ENCODE measurements at regions not wholly inside any gene's neighbourhood (a gene's known extent, or its start where the extent isn't known, plus 50 kb on each side); places are given as distances from the start of the nearest gene placed in this dataset.

- no peak for TF ChIP-seq POLR2A (IDR thresholded peaks at IDR 0.05)
- TF ChIP-seq CTCF (IDR thresholded peaks at IDR 0.05) = no peak
- TF ChIP-seq POLR2AphosphoS5 (IDR thresholded peaks at IDR 0.05) = no peak
Measured at GRCh38 chr5:2586016-2586715, 165.3 kb downstream of the IRX2 start.
